OCI-LY7 (cell line): ENCODE measurements at regions not wholly inside any gene's neighbourhood (a gene's known extent, or its start where the extent isn't known, plus 50 kb on each side); places are given as distances from the start of the nearest gene placed in this dataset.

Experiments used
- BruUV-seq: library from RNA; stranded (reverse); fragments of 400-500 nt; replicated peaks from 2 replicates; lab custom pipeline; 2021; lab: Mats Ljungman, UMichigan
- CTCF ChIA-PET: fragments of 300-600 bp; sonication (Branson Sonifier 250); formaldehyde crosslinking; loops from one replicate; lab custom pipeline; 2022; ENCODE audit warnings: antibody characterized with exemption; ENCODE audit not compliant: unreplicated experiment; lab: Charles Lee
- POLR2A ChIA-PET: fragments of 300-600 bp; sonication (Branson Sonifier 250); formaldehyde crosslinking; loops from one replicate; lab custom pipeline; 2022; ENCODE audit warnings: antibody characterized with exemption; lab: Charles Lee
- DNase-seq: peaks from one replicate; pipeline ENCODE4 v3.0.0-alpha.2; 2015; ENCODE audit warnings: low spot score
- H2AFZ ChIP-seq: fragments of 200-600 bp; sonication (generic), shearing (Covaris generic); 2 replicates; pipeline ENCODE4 v1.6.1; 2014; ENCODE audit warnings: mild to moderate bottlenecking, antibody characterized with exemption, low read length, moderate library complexity
- H3K27ac ChIP-seq: fragments of 200-600 bp; sonication (generic); 2 replicates; pipeline ENCODE4 v1.5.1; 2014; ENCODE audit warnings: mixed run types, low read depth, mild to moderate bottlenecking, moderate library complexity, low read length, inconsistent platforms; ENCODE audit not compliant: poor library complexity, severe bottlenecking
- H3K36me3 ChIP-seq: fragments of 200-600 bp; sonication (generic); 2 replicates; pipeline ENCODE4 v1.6.1; 2014; ENCODE audit warnings: mild to moderate bottlenecking, antibody characterized with exemption, low read length, moderate library complexity, mixed read lengths; ENCODE audit not compliant: insufficient read depth
- H3K4me1 ChIP-seq: fragments of 200-600 bp; sonication (generic); 2 replicates; pipeline ENCODE4 v1.5.1; 2014; ENCODE audit warnings: mild to moderate bottlenecking, low read length; ENCODE audit not compliant: insufficient read depth, poor library complexity, severe bottlenecking
- H3K4me2 ChIP-seq: fragments of 200-600 bp; sonication (generic); 2 replicates; pipeline ENCODE4 v1.6.1; 2014; ENCODE audit warnings: mild to moderate bottlenecking, low read length
- H3K4me3 ChIP-seq: fragments of 200-600 bp; sonication (generic); 2 replicates; pipeline ENCODE4 v1.5.1; 2014; ENCODE audit warnings: mild to moderate bottlenecking, low read depth, low read length; ENCODE audit not compliant: poor library complexity, severe bottlenecking
- H3K79me2 ChIP-seq: fragments of 200-600 bp; sonication (generic); 2 replicates; pipeline ENCODE4 v1.6.1; 2016; ENCODE audit warnings: low read depth, mild to moderate bottlenecking, low read length, moderate library complexity, mixed read lengths; ENCODE audit not compliant: insufficient read depth
- H3K9me2 ChIP-seq: fragments of 200-600 bp; sonication (generic); 2 replicates; pipeline ENCODE4 v1.6.1; 2016; ENCODE audit warnings: mild to moderate bottlenecking, low read length, mixed read lengths; ENCODE audit not compliant: insufficient read depth
- H3K9me3 ChIP-seq: fragments of 200-600 bp; sonication (generic); 2 replicates; pipeline ENCODE4 v1.6.1; 2014; ENCODE audit warnings: mild to moderate bottlenecking, mixed run types, low read length, mixed read lengths
- H4K20me1 ChIP-seq: fragments of 200-600 bp; sonication (generic); 2 replicates; pipeline ENCODE4 v1.6.1; 2014; ENCODE audit warnings: mild to moderate bottlenecking, antibody characterized with exemption, low read length, moderate library complexity, mixed read lengths; ENCODE audit not compliant: insufficient read depth
- EZH2phosphoT487 ChIP-seq: fragments of 200-600 bp; sonication (generic); IDR thresholded peaks from 2 replicates; pipeline ENCODE4 v1.6.1; 2018; ENCODE audit warnings: low read depth, borderline replicate concordance, mild to moderate bottlenecking, mixed run types, antibody characterized with exemption, low read length, moderate library complexity, mixed read lengths
- intact Hi-C: fragments of 100-400 bp; cut with micrococcal nuclease; formaldehyde crosslinking; loops from one replicate; pipeline ENCODE4 v1.10.0; 2022; ENCODE audit not compliant: unreplicated experiment
- TF ChIP-seq, protein P1 (sequence below): fragments of 200-600 bp; sonication (generic); conservative IDR thresholded peaks from 2 replicates; pipeline ENCODE4 v1.5.1; 2014; ENCODE audit warnings: mild to moderate bottlenecking, antibody characterized with exemption, low read length, moderate library complexity, mixed read lengths

DNA sequence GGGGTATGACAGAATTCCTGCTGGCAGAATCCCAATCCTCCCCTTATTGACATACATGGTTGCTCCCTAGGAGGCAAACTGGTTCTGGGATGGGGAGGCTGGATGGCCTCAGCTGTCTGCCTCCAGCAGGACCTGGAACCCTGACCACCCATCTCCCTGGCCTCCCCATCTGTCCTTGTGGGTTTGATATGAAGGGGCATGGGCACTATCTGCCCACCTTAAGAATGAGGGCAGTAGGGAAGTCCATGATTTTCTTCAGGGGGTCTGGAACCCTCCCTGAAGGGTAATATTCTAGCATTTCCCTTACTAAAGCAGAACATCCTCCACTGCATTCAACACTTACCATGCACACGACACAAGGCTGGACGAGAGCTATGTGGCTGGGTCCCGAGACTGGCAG, 113.6 kb downstream of the VAPA start:
- no peak for DNase-seq
- intact Hi-C loops, result loop anchor here (10.0 kb wide), 1 partner anchor 53 kb away; no protein-coding TSS in a partner anchor
- POLR2A ChIA-PET, result interaction anchor here (0.6 kb wide), 1 partner anchor 122 kb away, joined by 3 read pairs; no protein-coding TSS in a partner anchor
- no peak overlapping the region for H3K4me3 ChIP-seq
- TF ChIP-seq, protein P1, sequence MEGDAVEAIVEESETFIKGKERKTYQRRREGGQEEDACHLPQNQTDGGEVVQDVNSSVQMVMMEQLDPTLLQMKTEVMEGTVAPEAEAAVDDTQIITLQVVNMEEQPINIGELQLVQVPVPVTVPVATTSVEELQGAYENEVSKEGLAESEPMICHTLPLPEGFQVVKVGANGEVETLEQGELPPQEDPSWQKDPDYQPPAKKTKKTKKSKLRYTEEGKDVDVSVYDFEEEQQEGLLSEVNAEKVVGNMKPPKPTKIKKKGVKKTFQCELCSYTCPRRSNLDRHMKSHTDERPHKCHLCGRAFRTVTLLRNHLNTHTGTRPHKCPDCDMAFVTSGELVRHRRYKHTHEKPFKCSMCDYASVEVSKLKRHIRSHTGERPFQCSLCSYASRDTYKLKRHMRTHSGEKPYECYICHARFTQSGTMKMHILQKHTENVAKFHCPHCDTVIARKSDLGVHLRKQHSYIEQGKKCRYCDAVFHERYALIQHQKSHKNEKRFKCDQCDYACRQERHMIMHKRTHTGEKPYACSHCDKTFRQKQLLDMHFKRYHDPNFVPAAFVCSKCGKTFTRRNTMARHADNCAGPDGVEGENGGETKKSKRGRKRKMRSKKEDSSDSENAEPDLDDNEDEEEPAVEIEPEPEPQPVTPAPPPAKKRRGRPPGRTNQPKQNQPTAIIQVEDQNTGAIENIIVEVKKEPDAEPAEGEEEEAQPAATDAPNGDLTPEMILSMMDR, result no peak
- no peak for TF ChIP-seq EZH2phosphoT487
- no peaks in the 10 kb centered on the region for H3K9me3 ChIP-seq
- CTCF ChIA-PET, result no interaction called here
- H3K27ac ChIP-seq, result no peak overlapping the region
- BruUV-seq, result no TSS peak
- no peaks in the 10 kb centered on the region for H3K79me2 ChIP-seq
- no peak overlapping the region for H3K4me2 ChIP-seq
- H4K20me1 ChIP-seq, result no peaks in the 10 kb centered on the region
- H2AFZ ChIP-seq, result no peak overlapping the region
- H3K36me3 ChIP-seq, result no peaks in the 10 kb centered on the region
- H3K4me1 ChIP-seq, result no peaks in the 10 kb centered on the region
- no peaks in the 10 kb centered on the region for H3K9me2 ChIP-seq

DNA sequence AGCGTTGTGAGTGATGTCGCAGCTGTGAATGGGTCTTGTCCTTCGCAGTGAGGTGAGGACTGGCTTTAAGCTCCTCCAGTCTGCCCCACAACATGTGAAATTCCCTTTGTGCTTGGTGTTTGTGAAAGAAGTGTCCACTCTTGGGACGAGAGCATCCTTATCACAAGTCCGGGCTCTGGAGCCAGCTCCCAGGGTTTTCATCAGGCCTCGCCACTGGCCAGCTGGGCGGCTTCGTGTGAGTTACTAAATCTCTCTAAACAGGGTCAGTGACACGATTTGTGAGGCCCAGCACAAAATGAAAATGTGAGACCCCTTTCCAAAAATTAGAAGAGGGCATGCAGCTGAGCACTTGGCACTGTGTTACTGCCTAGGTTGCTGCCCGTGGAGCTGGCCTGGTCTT, 115.9 kb downstream of the VAPA start:
- Histone ChIP-seq H4K20me1 (no peaks in the 10 kb centered on the region), H3K27ac (no peak overlapping the region), H3K79me2 (no peaks in the 10 kb centered on the region), H3K4me1 (no peaks in the 10 kb centered on the region), H2AFZ (no peak overlapping the region), H3K9me3 (no peaks in the 10 kb centered on the region), H3K36me3 (no peaks in the 10 kb centered on the region), H3K9me2 (no peaks in the 10 kb centered on the region), H3K4me2 (no peak overlapping the region), H3K4me3 (no peak overlapping the region)
- DNase-seq, result no peak
- CTCF ChIA-PET, result no interaction called here
- TF ChIP-seq EZH2phosphoT487, result no peak
- TF ChIP-seq, protein P1, result no peak
- BruUV-seq, result no TSS peak
- POLR2A ChIA-PET, result no interaction called here
- intact Hi-C loops, result loop anchor here (10.0 kb wide), 1 partner anchor 55 kb away; no protein-coding TSS in a partner anchor

DNA sequence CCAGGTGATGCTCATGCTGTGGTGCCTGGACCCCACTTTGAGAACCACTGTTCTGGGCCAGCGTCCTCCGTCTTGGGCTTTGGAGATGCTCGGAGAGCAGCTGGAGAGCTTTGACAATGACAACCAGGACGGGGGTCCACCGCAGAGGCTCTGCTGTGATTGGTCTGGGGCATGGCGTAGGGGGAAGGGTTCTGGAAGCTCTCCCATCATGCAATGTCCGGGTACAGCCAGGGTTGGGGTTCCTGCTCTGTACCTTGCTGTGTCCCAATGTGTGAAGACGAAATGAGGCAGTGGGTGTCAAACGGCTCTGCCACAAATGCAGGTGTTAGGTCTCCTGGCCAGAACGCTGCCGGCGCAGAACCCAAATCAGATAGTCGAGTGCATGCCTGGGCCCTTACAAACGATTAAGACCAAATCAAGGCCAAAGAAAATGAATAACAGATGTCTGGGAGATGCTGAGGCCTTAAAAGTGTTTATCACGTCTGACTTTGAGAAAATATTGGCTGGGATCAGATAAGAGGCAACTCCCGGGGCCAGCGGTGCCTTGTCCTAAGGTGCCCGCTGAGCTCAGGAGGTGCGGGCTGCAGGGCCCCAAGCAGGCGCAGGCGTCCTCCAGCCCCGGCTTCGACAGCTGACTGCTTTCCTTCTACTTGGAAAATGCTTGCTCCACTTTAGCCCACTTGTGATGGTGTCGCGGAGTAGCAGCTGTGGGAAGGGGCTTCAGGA, 117.2 kb downstream of the VAPA start:
- DNase-seq, result no peak
- no peak overlapping the region for H3K27ac ChIP-seq
- BruUV-seq, result no TSS peak
- H3K79me2 ChIP-seq, result no peaks in the 10 kb centered on the region
- no peak for TF ChIP-seq EZH2phosphoT487
- TF ChIP-seq, protein P1, result no peak
- no peaks in the 10 kb centered on the region for H4K20me1 ChIP-seq
- no peaks in the 10 kb centered on the region for H3K9me3 ChIP-seq
- H2AFZ ChIP-seq, result no peak overlapping the region
- H3K4me1 ChIP-seq, result no peaks in the 10 kb centered on the region
- CTCF ChIA-PET, result no interaction called here
- H3K4me2 ChIP-seq, result no peak overlapping the region
- no peaks in the 10 kb centered on the region for H3K36me3 ChIP-seq
- intact Hi-C loops, result no loop called here
- H3K4me3 ChIP-seq, result no peak overlapping the region
- POLR2A ChIA-PET, result no interaction called here
- H3K9me2 ChIP-seq, result no peaks in the 10 kb centered on the region
